BE2C (cell line): ENCODE measurements at regions not wholly inside any gene's neighbourhood (a gene's known extent, or its start where the extent isn't known, plus 50 kb on each side); places are given as distances from the start of the nearest gene placed in this dataset.

ENCODE experiments used
- DNase-seq: peaks from one replicate; pipeline ENCODE4 v3.0.0-alpha.2; 2020
- H3K27me3 ChIP-seq: fragments of 250-450 bp; sonication (Bioruptor Pico); 2 replicates; pipeline ENCODE4 v1.5.1; 2020; ENCODE audit warnings: mild to moderate bottlenecking
- H3K36me3 ChIP-seq: fragments of 250-450 bp; sonication (Bioruptor Pico); 2 replicates; pipeline ENCODE4 v1.5.1; 2020; ENCODE audit warnings: mild to moderate bottlenecking
- H3K4me1 ChIP-seq: fragments of 250-450 bp; sonication (Bioruptor Pico); 2 replicates; pipeline ENCODE4 v1.5.1; 2020
- H3K4me3 ChIP-seq: 2 replicates; pipeline ENCODE4 v1.5.1; 2011; ENCODE audit warnings: low read depth, low read length
- H3K9me3 ChIP-seq: fragments of 250-450 bp; sonication (Bioruptor Pico); 2 replicates; pipeline ENCODE4 v1.5.1; 2020
- CTCF ChIP-seq: IDR thresholded peaks from 2 replicates; pipeline ENCODE4 v1.5.1; 2012; ENCODE audit warnings: mild to moderate bottlenecking, low read depth, low read length

- H3K36me3 ChIP-seq = no peaks in the 10 kb centered on the region
- no peaks in the 10 kb centered on the region for H3K4me1 ChIP-seq
- TF ChIP-seq CTCF = no peak
- no peak for DNase-seq
- H3K27me3 ChIP-seq = no peaks in the 10 kb centered on the region
- no peak overlapping the region for H3K4me3 ChIP-seq
- H3K9me3 ChIP-seq = no peaks in the 10 kb centered on the region
Measured at GRCh38 chr6:132084811-132085509, 133.8 kb upstream of the CCN2 start.

GRCh38 chr6:132082421-132082820 lies 131.2 kb upstream of the CCN2 start:
- Histone ChIP-seq H3K4me1 (no peaks in the 10 kb centered on the region), H3K27me3 (no peaks in the 10 kb centered on the region), H3K36me3 (no peaks in the 10 kb centered on the region), H3K9me3 (no peaks in the 10 kb centered on the region), H3K4me3 (no peak overlapping the region)
- DNase-seq = no peak
- TF ChIP-seq CTCF = no peak

- no peaks in the 10 kb centered on the region for H3K27me3 ChIP-seq
- no peaks in the 10 kb centered on the region for H3K36me3 ChIP-seq
- H3K4me1 ChIP-seq = no peaks in the 10 kb centered on the region
- DNase-seq = no peak
- TF ChIP-seq CTCF = no peak
- H3K9me3 ChIP-seq = no peaks in the 10 kb centered on the region
- no peak overlapping the region for H3K4me3 ChIP-seq
Measured at GRCh38 chr6:132081338-132081737, 130.2 kb upstream of the CCN2 start.

DNA sequence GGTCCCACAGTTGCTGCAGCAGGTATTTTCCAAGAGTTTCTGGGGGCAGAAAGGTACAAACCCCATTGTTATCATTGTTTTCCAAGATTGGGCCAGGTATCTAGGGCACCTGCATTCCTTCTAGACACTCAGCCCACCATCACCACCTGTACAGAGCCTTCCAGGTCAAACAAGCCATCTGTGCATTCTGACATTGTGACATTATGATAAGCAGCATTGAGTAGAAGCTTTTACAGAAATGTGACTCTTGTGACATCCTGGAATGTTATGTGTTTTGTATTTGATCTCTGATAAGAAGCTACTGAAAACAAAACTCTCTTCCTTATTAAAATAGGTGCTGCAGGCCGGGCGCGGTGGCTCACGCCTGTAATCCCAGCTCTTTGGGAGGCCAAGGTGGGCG lies 128.1 kb upstream of the CCN2 start:
- H3K4me3 ChIP-seq = no peak overlapping the region
- no peaks in the 10 kb centered on the region for H3K9me3 ChIP-seq
- DNase-seq = no peak
- H3K4me1 ChIP-seq = no peaks in the 10 kb centered on the region
- H3K36me3 ChIP-seq = no peaks in the 10 kb centered on the region
- no peaks in the 10 kb centered on the region for H3K27me3 ChIP-seq
- no peak for TF ChIP-seq CTCF

DNA sequence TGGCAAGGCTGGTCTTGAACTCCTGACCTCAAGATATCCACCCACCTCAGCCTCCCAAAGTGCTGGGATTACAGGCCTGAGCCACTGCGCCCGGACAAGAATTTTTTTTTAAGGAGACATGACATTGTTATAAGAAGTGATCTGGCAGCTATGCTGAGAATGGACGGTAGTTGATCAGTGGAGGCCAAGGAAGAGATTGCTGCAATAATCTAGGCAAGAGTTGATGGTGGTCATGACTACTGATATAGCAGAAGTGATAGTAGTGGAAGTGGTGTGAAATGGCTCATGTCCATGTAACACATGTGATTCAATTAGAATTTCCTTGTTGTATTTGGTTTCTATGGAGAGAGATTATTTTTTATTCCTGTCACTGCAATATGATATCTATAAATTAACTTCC lies 125.3 kb upstream of the CCN2 start:
- Histone ChIP-seq H3K4me1 (no peaks in the 10 kb centered on the region), H3K27me3 (no peaks in the 10 kb centered on the region), H3K36me3 (no peaks in the 10 kb centered on the region), H3K4me3 (no peak overlapping the region), H3K9me3 (no peaks in the 10 kb centered on the region)
- no peak for TF ChIP-seq CTCF
- DNase-seq = no peak

DNA sequence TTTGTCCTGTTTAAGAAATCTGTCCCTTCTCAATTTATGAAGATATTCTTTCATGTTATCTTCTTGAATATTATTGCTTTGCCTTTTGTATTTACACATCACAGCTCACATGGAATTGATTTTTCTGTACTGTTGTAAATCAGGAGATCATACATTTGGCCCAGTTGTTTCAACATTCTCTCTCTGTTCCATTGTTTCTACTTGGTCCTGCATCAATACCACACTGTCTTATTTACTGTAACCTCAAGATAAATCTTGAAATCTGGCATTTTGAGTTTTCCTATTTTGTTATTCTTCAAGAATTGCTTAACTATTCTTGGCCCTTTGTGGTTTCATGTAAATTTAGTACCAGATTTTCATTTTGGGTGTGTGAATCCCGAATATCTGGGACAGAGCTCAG lies 121.7 kb upstream of the CCN2 start:
- no peak overlapping the region for H3K4me3 ChIP-seq
- H3K36me3 ChIP-seq = no peaks in the 10 kb centered on the region
- TF ChIP-seq CTCF = no peak
- no peaks in the 10 kb centered on the region for H3K27me3 ChIP-seq
- no peaks in the 10 kb centered on the region for H3K9me3 ChIP-seq
- no peak for DNase-seq
- no peaks in the 10 kb centered on the region for H3K4me1 ChIP-seq
